ENCODE measurements at regions not wholly inside any gene's neighbourhood (a gene's known extent, or its start where the extent isn't known, plus 50 kb on each side); places are given as distances from the start of the nearest gene placed in this dataset.
A peak's percentile ranks its signal among the peaks of the same experiment; 100 is the strongest.

DNA sequence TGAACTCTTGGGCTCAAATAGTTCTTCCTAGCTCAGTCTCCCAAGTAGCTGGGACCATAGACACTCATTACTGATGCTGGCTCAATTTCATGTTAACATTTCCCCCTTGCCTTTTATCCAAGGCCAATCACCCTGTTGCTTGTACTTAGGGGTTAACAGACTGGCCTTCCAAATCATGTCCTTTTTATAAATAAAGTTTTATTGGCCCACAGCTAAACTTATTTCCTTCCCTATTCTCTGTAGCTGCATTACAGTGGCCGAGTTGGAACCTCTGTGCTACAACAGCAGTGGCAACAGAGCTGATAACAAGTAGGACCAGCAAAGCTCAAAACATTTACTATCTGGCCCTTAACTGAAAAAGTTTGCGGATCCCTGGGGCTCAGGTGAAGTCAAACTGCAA lies 109.8 kb downstream of the ZFP64 start:
- ATAC-seq, result no peak
- TF ChIP-seq SNAI2 (CRISPR knock-in tag; IDR thresholded peaks at IDR 0.05) (no peak), ZFP3 (CRISPR knock-in tag; IDR thresholded peaks at IDR 0.05) (no peak), ZNF565 (CRISPR knock-in tag; conservative IDR thresholded peaks at IDR 0.05; ENCODE audit: low read depth) (no peak), CSDC2 (CRISPR knock-in tag; IDR thresholded peaks at IDR 0.05) (no peak), BACH2 (CRISPR knock-in tag; IDR thresholded peaks at IDR 0.05; ENCODE audit: borderline replicate concordance) (no peak)
- TF ChIP-seq, protein P1, sequence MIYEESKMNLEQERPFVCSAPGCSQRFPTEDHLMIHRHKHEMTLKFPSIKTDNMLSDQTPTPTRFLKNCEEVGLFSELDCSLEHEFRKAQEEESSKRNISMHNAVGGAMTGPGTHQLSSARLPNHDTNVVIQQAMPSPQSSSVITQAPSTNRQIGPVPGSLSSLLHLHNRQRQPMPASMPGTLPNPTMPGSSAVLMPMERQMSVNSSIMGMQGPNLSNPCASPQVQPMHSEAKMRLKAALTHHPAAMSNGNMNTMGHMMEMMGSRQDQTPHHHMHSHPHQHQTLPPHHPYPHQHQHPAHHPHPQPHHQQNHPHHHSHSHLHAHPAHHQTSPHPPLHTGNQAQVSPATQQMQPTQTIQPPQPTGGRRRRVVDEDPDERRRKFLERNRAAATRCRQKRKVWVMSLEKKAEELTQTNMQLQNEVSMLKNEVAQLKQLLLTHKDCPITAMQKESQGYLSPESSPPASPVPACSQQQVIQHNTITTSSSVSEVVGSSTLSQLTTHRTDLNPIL (CRISPR knock-in tag; IDR thresholded peaks at IDR 0.05; ENCODE audit: low read depth), result no peak
- TF ChIP-seq, protein P2, sequence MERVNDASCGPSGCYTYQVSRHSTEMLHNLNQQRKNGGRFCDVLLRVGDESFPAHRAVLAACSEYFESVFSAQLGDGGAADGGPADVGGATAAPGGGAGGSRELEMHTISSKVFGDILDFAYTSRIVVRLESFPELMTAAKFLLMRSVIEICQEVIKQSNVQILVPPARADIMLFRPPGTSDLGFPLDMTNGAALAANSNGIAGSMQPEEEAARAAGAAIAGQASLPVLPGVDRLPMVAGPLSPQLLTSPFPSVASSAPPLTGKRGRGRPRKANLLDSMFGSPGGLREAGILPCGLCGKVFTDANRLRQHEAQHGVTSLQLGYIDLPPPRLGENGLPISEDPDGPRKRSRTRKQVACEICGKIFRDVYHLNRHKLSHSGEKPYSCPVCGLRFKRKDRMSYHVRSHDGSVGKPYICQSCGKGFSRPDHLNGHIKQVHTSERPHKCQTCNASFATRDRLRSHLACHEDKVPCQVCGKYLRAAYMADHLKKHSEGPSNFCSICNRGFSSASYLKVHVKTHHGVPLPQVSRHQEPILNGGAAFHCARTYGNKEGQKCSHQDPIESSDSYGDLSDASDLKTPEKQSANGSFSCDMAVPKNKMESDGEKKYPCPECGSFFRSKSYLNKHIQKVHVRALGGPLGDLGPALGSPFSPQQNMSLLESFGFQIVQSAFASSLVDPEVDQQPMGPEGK (CRISPR knock-in tag; IDR thresholded peaks at IDR 0.05; ENCODE audit: borderline replicate concordance), result no peak

DNA sequence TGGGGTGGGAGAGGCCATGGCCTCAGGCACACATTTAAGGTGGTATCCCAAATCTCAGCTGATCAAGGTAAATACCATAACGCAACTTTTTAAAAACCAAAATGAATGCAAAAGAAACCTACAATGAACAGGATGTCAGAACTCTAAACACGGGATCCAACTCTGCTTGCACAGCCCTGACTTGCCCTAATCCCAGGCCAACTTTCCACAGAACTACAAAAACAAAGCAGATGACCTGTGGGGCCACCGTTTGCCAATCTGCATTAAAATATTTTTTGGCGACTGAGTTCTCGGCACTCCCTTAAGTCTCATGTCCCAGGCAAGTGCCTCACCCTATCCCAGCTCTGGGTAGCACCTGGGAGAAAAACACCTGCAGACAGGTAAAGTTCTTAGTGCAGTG lies 110.5 kb downstream of the ZFP64 start:
- ATAC-seq, result no peak
- TF ChIP-seq BACH2 (CRISPR knock-in tag; IDR thresholded peaks at IDR 0.05; ENCODE audit: borderline replicate concordance) (no peak), ZNF8 (CRISPR knock-in tag; IDR thresholded peaks at IDR 0.05) (no peak), ZNF70 (CRISPR knock-in tag; IDR thresholded peaks at IDR 0.05) (no peak), GLIS3 (CRISPR knock-in tag; IDR thresholded peaks at IDR 0.05) (no peak), ESRRG (CRISPR knock-in tag; IDR thresholded peaks at IDR 0.05) (no peak), ARNTL (CRISPR knock-in tag; IDR thresholded peaks at IDR 0.05; ENCODE audit: borderline replicate concordance, low read depth) (no peak)
- TF ChIP-seq, protein P3, sequence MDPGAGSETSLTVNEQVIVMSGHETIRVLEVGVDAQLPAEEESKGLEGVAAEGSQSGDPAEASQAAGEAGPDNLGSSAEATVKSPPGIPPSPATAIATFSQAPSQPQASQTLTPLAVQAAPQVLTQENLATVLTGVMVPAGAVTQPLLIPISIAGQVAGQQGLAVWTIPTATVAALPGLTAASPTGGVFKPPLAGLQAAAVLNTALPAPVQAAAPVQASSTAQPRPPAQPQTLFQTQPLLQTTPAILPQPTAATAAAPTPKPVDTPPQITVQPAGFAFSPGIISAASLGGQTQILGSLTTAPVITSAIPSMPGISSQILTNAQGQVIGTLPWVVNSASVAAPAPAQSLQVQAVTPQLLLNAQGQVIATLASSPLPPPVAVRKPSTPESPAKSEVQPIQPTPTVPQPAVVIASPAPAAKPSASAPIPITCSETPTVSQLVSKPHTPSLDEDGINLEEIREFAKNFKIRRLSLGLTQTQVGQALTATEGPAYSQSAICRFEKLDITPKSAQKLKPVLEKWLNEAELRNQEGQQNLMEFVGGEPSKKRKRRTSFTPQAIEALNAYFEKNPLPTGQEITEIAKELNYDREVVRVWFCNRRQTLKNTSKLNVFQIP (CRISPR knock-in tag; IDR thresholded peaks at IDR 0.05; ENCODE audit: borderline replicate concordance, low read depth), result no peak

- TF ChIP-seq PPARA (CRISPR knock-in tag; IDR thresholded peaks at IDR 0.05; ENCODE audit: borderline replicate concordance) (no peak), TOX (CRISPR knock-in tag; IDR thresholded peaks at IDR 0.05; ENCODE audit: borderline replicate concordance) (no peak), ZFP30 (CRISPR knock-in tag; IDR thresholded peaks at IDR 0.05) (no peak), CSDC2 (CRISPR knock-in tag; IDR thresholded peaks at IDR 0.05) (no peak), BACH2 (CRISPR knock-in tag; IDR thresholded peaks at IDR 0.05; ENCODE audit: borderline replicate concordance) (no peak), RARB (CRISPR knock-in tag; IDR thresholded peaks at IDR 0.05) (no peak), ZFP3 (CRISPR knock-in tag; IDR thresholded peaks at IDR 0.05) (no peak), ARNTL (CRISPR knock-in tag; IDR thresholded peaks at IDR 0.05; ENCODE audit: borderline replicate concordance, low read depth) (no peak), GLIS3 (CRISPR knock-in tag; IDR thresholded peaks at IDR 0.05) (no peak)
- TF ChIP-seq, protein P1 (CRISPR knock-in tag; IDR thresholded peaks at IDR 0.05; ENCODE audit: low read depth), result no peak
- TF ChIP-seq, protein P2 (CRISPR knock-in tag; IDR thresholded peaks at IDR 0.05; ENCODE audit: borderline replicate concordance), result no peak
- ATAC-seq, result no peak
Observed at GRCh38 chr20:52078289-52078688, 113.3 kb downstream of the ZFP64 start.

GRCh38 chr20:52076164-52076563 lies 115.4 kb downstream of the ZFP64 start:
- ATAC-seq, result peak; percentile 64
- TF ChIP-seq ISL1 (CRISPR knock-in tag; IDR thresholded peaks at IDR 0.05) (0 out of 2 replicates have a peak, but pooled peaks have one; percentile 10), ZNF565 (CRISPR knock-in tag; conservative IDR thresholded peaks at IDR 0.05; ENCODE audit: low read depth) (no peak), ARNTL (CRISPR knock-in tag; IDR thresholded peaks at IDR 0.05; ENCODE audit: borderline replicate concordance, low read depth) (no peak), ZFP3 (CRISPR knock-in tag; IDR thresholded peaks at IDR 0.05) (no peak), TCF4 (CRISPR knock-in tag; IDR thresholded peaks at IDR 0.05; ENCODE audit: borderline replicate concordance) (no peak), CSDC2 (CRISPR knock-in tag; IDR thresholded peaks at IDR 0.05) (no peak), CSRNP3 (CRISPR knock-in tag; IDR thresholded peaks at IDR 0.05) (no peak)
- TF ChIP-seq, protein P1 (CRISPR knock-in tag; IDR thresholded peaks at IDR 0.05; ENCODE audit: low read depth), result no peak

Data from SK-N-SH treated with all-trans-retinoic acid at 6 μM for 48 hours (cell line).